HEK293 (cell line): ENCODE measurements at regions not wholly inside any gene's neighbourhood (a gene's known extent, or its start where the extent isn't known, plus 50 kb on each side); places are given as distances from the start of the nearest gene placed in this dataset.

Experiments used
- CTCF ChIA-PET: fragments of 350-600 bp; formaldehyde crosslinking; extraction: SDS; loops from one replicate; lab custom pipeline; 2021; ENCODE audit warnings: antibody characterized with exemption; lab: Yijun Ruan, JAX
- POLR2A ChIA-PET: fragments of 300-600 bp; formaldehyde crosslinking; extraction: SDS; loops from one replicate; lab custom pipeline; 2020; ENCODE audit warnings: antibody characterized with exemption, inconsistent platforms; lab: Yijun Ruan, JAX
- H3K27ac ChIP-seq: fragments of 200-500 bp; sonication (Bioruptor generic); 2 replicates; pipeline ENCODE4 v1.5.1; 2014; ENCODE audit warnings: low read depth, low read length, control low read depth, inconsistent platforms; ENCODE audit errors: extremely low read depth
- H3K36me3 ChIP-seq, 2 experiments: fragments of 200-500 bp in 1 of 2; sonication (Bioruptor generic) in 1 of 2; 1 replicate in 1 of 2; 2 replicates in 1 of 2; pipeline ENCODE4 v1.5.1; 2014 to 2017; ENCODE audit warnings: inconsistent platforms in 2 of 2, low read length in 2 of 2; ENCODE audit not compliant: control insufficient read depth in 2 of 2, insufficient read depth in 1 of 2
- H3K4me1 ChIP-seq: fragments of 200-500 bp; sonication (Bioruptor generic); 2 replicates; pipeline ENCODE4 v1.5.1; 2014; ENCODE audit warnings: mild to moderate bottlenecking, low read length, inconsistent platforms; ENCODE audit not compliant: control insufficient read depth, insufficient read depth
- H3K4me3 ChIP-seq: 2 replicates; pipeline ENCODE4 v1.5.1; 2011; ENCODE audit warnings: low read depth, mild to moderate bottlenecking, control low read depth, low read length, moderate library complexity
- H3K9me3 ChIP-seq: fragments of 200-500 bp; sonication (Bioruptor generic); 2 replicates; pipeline ENCODE4 v1.5.1; 2014; ENCODE audit warnings: low read depth, low read length, inconsistent platforms; ENCODE audit not compliant: control insufficient read depth, insufficient read depth
- GLIS1 ChIP-seq: fragments of 450-650 bp; formaldehyde crosslinking; IDR thresholded peaks from 2 replicates; pipeline ENCODE4 v1.5.1; 2016; ENCODE audit warnings: missing biosample characterization, missing genetic modification characterization
- KLF1 ChIP-seq: fragments of 450-650 bp; formaldehyde crosslinking; IDR thresholded peaks from 2 replicates; pipeline ENCODE4 v1.5.1; 2016; ENCODE audit warnings: missing biosample characterization, missing genetic modification characterization
- KLF10 ChIP-seq: fragments of 450-650 bp; IDR thresholded peaks from 2 replicates; pipeline ENCODE4 v1.5.1; 2018; ENCODE audit warnings: missing biosample characterization, mild to moderate bottlenecking, missing genetic modification characterization
- KLF7 ChIP-seq: fragments of 450-650 bp; formaldehyde crosslinking; IDR thresholded peaks from 2 replicates; pipeline ENCODE4 v1.5.1; 2016; ENCODE audit warnings: missing biosample characterization, missing genetic modification characterization, borderline replicate concordance
- OSR2 ChIP-seq: fragments of 450-650 bp; formaldehyde crosslinking; IDR thresholded peaks from 2 replicates; pipeline ENCODE4 v1.5.1; 2016; ENCODE audit warnings: missing biosample characterization, missing genetic modification characterization
- PRDM10 ChIP-seq: fragments of 450-650 bp; formaldehyde crosslinking; IDR thresholded peaks from 2 replicates; pipeline ENCODE4 v1.5.1; 2016; ENCODE audit warnings: missing biosample characterization, missing genetic modification characterization
- PRDM6 ChIP-seq: fragments of 450-650 bp; formaldehyde crosslinking; IDR thresholded peaks from 2 replicates; pipeline ENCODE4 v1.5.1; 2017; ENCODE audit warnings: missing biosample characterization, missing genetic modification characterization
- REPIN1 ChIP-seq: fragments of 450-650 bp; formaldehyde crosslinking; IDR thresholded peaks from 2 replicates; pipeline ENCODE4 v1.5.1; 2017; ENCODE audit warnings: missing biosample characterization, missing genetic modification characterization, low read depth
- ZBTB1 ChIP-seq: fragments of 450-650 bp; formaldehyde crosslinking; IDR thresholded peaks from 2 replicates; pipeline ENCODE4 v1.5.1; 2016; ENCODE audit warnings: missing biosample characterization, missing genetic modification characterization
- ZBTB20 ChIP-seq: fragments of 450-650 bp; formaldehyde crosslinking; IDR thresholded peaks from 2 replicates; pipeline ENCODE4 v1.5.1; 2016; ENCODE audit warnings: missing biosample characterization, missing genetic modification characterization
- ZBTB26 ChIP-seq: fragments of 450-650 bp; formaldehyde crosslinking; optimal IDR thresholded peaks from 2 replicates; pipeline ENCODE3; 2016; ENCODE audit warnings: missing biosample characterization, mild to moderate bottlenecking, missing genetic modification characterization
- ZNF184 ChIP-seq: fragments of 450-650 bp; IDR thresholded peaks from 2 replicates; pipeline ENCODE4 v1.5.1; 2018; ENCODE audit warnings: missing biosample characterization, mild to moderate bottlenecking, missing genetic modification characterization
- ZNF223 ChIP-seq: fragments of 450-650 bp; formaldehyde crosslinking; IDR thresholded peaks from 2 replicates; pipeline ENCODE4 v1.5.1; 2016; ENCODE audit warnings: missing biosample characterization, missing genetic modification characterization
- ZNF26 ChIP-seq: fragments of 450-650 bp; formaldehyde crosslinking; IDR thresholded peaks from 2 replicates; pipeline ENCODE4 v1.5.1; 2016; ENCODE audit warnings: missing biosample characterization, missing genetic modification characterization
- ZNF324 ChIP-seq: fragments of 450-650 bp; formaldehyde crosslinking; IDR thresholded peaks from 2 replicates; pipeline ENCODE4 v1.5.1; 2016; ENCODE audit warnings: missing biosample characterization, missing genetic modification characterization
- ZNF37A ChIP-seq: fragments of 450-650 bp; IDR thresholded peaks from 2 replicates; pipeline ENCODE4 v1.5.1; 2018; ENCODE audit warnings: missing biosample characterization, missing genetic modification characterization
- ZNF426 ChIP-seq: fragments of 450-650 bp; formaldehyde crosslinking; IDR thresholded peaks from 2 replicates; pipeline ENCODE4 v1.5.1; 2017; ENCODE audit warnings: missing biosample characterization, missing genetic modification characterization, mild to moderate bottlenecking, inconsistent platforms, moderate library complexity
- ZNF544 ChIP-seq: fragments of 450-650 bp; formaldehyde crosslinking; IDR thresholded peaks from 2 replicates; pipeline ENCODE4 v1.5.0; 2017; ENCODE audit warnings: missing biosample characterization, missing genetic modification characterization
- ZNF549 ChIP-seq: fragments of 450-650 bp; IDR thresholded peaks from 2 replicates; pipeline ENCODE4 v1.5.1; 2018; ENCODE audit warnings: missing biosample characterization, missing genetic modification characterization, mild to moderate bottlenecking, inconsistent platforms, moderate library complexity
- ZNF560 ChIP-seq: fragments of 450-650 bp; formaldehyde crosslinking; IDR thresholded peaks from 2 replicates; pipeline ENCODE4 v1.5.1; 2017; ENCODE audit warnings: missing biosample characterization, missing genetic modification characterization, borderline replicate concordance
- ZNF621 ChIP-seq: fragments of 450-650 bp; formaldehyde crosslinking; IDR thresholded peaks from 2 replicates; pipeline ENCODE4 v1.5.1; 2017; ENCODE audit warnings: missing biosample characterization, missing genetic modification characterization
- ZNF623 ChIP-seq: fragments of 450-650 bp; formaldehyde crosslinking; IDR thresholded peaks from 2 replicates; pipeline ENCODE4 v1.5.1; 2016; ENCODE audit warnings: missing biosample characterization, missing genetic modification characterization
- ZNF626 ChIP-seq: fragments of 450-650 bp; sonication (Bioruptor Pico); formaldehyde crosslinking; IDR thresholded peaks from 2 replicates; pipeline ENCODE4 v1.5.1; 2018; ENCODE audit warnings: missing biosample characterization, missing genetic modification characterization, inconsistent platforms
- ZNF639 ChIP-seq: fragments of 450-650 bp; formaldehyde crosslinking; IDR thresholded peaks from 2 replicates; pipeline ENCODE4 v1.5.1; 2016; ENCODE audit warnings: missing biosample characterization, missing genetic modification characterization
- ZNF658 ChIP-seq: fragments of 450-650 bp; formaldehyde crosslinking; IDR thresholded peaks from 2 replicates; pipeline ENCODE4; 2016; ENCODE audit warnings: missing biosample characterization, missing genetic modification characterization
- ZNF677 ChIP-seq: fragments of 450-650 bp; IDR thresholded peaks from 2 replicates; pipeline ENCODE4 v1.5.0; 2018; ENCODE audit warnings: missing biosample characterization, mild to moderate bottlenecking, missing genetic modification characterization, moderate library complexity
- ZNF701 ChIP-seq: fragments of 450-650 bp; formaldehyde crosslinking; IDR thresholded peaks from 2 replicates; pipeline ENCODE4 v1.5.1; 2016; ENCODE audit warnings: missing biosample characterization, missing genetic modification characterization
- ZXDB ChIP-seq: fragments of 450-650 bp; formaldehyde crosslinking; IDR thresholded peaks from 2 replicates; pipeline ENCODE4 v1.5.1; 2016; ENCODE audit warnings: missing biosample characterization, missing genetic modification characterization

GRCh38 chr4:179040259-179040658 is 1598.0 kb upstream of the AGA start:
- H3K36me3 ChIP-seq = no peaks in the 10 kb centered on the region
- CTCF ChIA-PET = no interaction called here
- H3K9me3 ChIP-seq = no peaks in the 10 kb centered on the region
- TF ChIP-seq ZNF560 (tag by site-specific recombination) = no peak
- no peak for TF ChIP-seq ZNF658 (tag by site-specific recombination)
- TF ChIP-seq ZNF621 (tag by site-specific recombination) = no peak
- no peak for TF ChIP-seq ZNF37A (tag by site-specific recombination)
- TF ChIP-seq OSR2 (tag by site-specific recombination) = no peak
- TF ChIP-seq PRDM6 (tag by site-specific recombination) = no peak
- TF ChIP-seq REPIN1 (tag by site-specific recombination) = no peak
- TF ChIP-seq PRDM10 (tag by site-specific recombination) = no peak
- no peak for TF ChIP-seq ZNF549 (tag by site-specific recombination)
- no peak for TF ChIP-seq ZBTB20 (tag by site-specific recombination)
- TF ChIP-seq KLF10 (tag by site-specific recombination) = no peak
- no peak for TF ChIP-seq ZBTB1 (tag by site-specific recombination)
- no peak for TF ChIP-seq ZNF223 (tag by site-specific recombination)
- POLR2A ChIA-PET = no interaction called here
- no peaks in the 10 kb centered on the region for H3K4me1 ChIP-seq
- no peak overlapping the region for H3K27ac ChIP-seq
- H3K4me3 ChIP-seq = no peak overlapping the region

- H3K4me1 ChIP-seq = no peaks in the 10 kb centered on the region
- H3K27ac ChIP-seq = no peak overlapping the region
- ChIA-PET POLR2A (no interaction called here), CTCF (no interaction called here)
- H3K36me3 ChIP-seq = no peaks in the 10 kb centered on the region
- no peak overlapping the region for H3K4me3 ChIP-seq
- H3K9me3 ChIP-seq = no peaks in the 10 kb centered on the region
- TF ChIP-seq ZNF701 (tag by site-specific recombination) (no peak), GLIS1 (tag by site-specific recombination) (no peak), ZNF677 (no peak), ZNF623 (tag by site-specific recombination) (no peak), ZNF626 (no peak), ZNF426 (tag by site-specific recombination) (no peak), ZNF324 (no peak), KLF7 (tag by site-specific recombination) (no peak), ZNF639 (tag by site-specific recombination) (no peak), KLF1 (no peak), ZNF184 (tag by site-specific recombination) (no peak), ZNF26 (tag by site-specific recombination) (no peak), ZBTB26 (no peak), ZNF544 (no peak), ZXDB (tag by site-specific recombination) (no peak)
These were observed 1606.7 kb upstream of the AGA start for GRCh38 chr4:179048839-179049453.
